HL-60 (cell line): ENCODE measurements at regions not wholly inside any gene's neighbourhood (a gene's known extent, or its start where the extent isn't known, plus 50 kb on each side); places are given as distances from the start of the nearest gene placed in this dataset.

Source experiments
- DNase-seq, 2 experiments: peaks; one replicate each; pipeline ENCODE4 v3.0.0-alpha.2; 2010 to 2020; ENCODE audit warnings: low read depth in 1 of 2, low spot score in 1 of 2
- H3K27ac ChIP-seq: fragments of 250-450 bp; sonication (Bioruptor Pico); replicated peaks from 2 replicates; pipeline ENCODE4 v1.5.1; 2020; ENCODE audit warnings: mild to moderate bottlenecking, moderate library complexity
- H3K27me3 ChIP-seq: fragments of 250-450 bp; sonication (Bioruptor Pico); 2 replicates; pipeline ENCODE4 v1.5.1; 2021; ENCODE audit warnings: mild to moderate bottlenecking, moderate library complexity; ENCODE audit not compliant: insufficient read depth, poor library complexity, severe bottlenecking
- H3K4me3 ChIP-seq: replicated peaks from 2 replicates; pipeline ENCODE4 v1.5.1; 2011; ENCODE audit warnings: mild to moderate bottlenecking, control low read depth, low read length; ENCODE audit not compliant: insufficient read depth
- GABPA ChIP-seq: IDR thresholded peaks from 2 replicates; pipeline ENCODE4 v1.6.1; 2012; ENCODE audit warnings: low read depth
- POLR2AphosphoS5 ChIP-seq: IDR thresholded peaks from 2 replicates; pipeline ENCODE4 v1.6.1; 2012; ENCODE audit warnings: low read depth
- SPI1 ChIP-seq: IDR thresholded peaks from 2 replicates; pipeline ENCODE4 v1.6.1; 2012; ENCODE audit warnings: low read depth, mild to moderate bottlenecking, borderline replicate concordance
- TF ChIP-seq, protein P1 (sequence below): IDR thresholded peaks from one replicate; pipeline ENCODE4 v1.5.1; 2011; ENCODE audit warnings: low read length, control low read depth, inconsistent platforms; ENCODE audit not compliant: insufficient read depth
- TF ChIP-seq, protein P2 (sequence below): IDR thresholded peaks from 2 replicates; pipeline ENCODE4 v1.6.1; 2012; ENCODE audit warnings: low read depth; ENCODE audit not compliant: insufficient replicate concordance

DNA sequence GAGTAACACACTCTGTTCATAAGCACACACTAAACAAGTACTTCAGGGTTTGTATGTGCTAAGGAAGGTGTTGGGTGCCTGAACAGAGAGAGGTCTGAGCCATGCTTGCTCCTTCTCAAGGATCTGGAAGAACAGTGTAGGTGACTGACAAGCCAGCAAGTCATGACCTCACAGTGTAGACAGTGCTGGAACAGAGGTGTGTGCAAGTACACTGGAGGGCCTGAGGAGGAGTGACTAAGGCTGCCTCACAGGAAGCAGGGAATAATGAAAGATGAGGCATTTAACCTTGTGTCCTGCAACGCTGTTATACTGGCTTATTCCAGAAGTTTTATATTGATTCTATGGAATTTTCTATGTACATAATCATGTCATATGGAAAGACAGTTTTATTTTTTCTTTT, 83.9 kb downstream of the TMEM174 start:
- TF ChIP-seq, protein P1, sequence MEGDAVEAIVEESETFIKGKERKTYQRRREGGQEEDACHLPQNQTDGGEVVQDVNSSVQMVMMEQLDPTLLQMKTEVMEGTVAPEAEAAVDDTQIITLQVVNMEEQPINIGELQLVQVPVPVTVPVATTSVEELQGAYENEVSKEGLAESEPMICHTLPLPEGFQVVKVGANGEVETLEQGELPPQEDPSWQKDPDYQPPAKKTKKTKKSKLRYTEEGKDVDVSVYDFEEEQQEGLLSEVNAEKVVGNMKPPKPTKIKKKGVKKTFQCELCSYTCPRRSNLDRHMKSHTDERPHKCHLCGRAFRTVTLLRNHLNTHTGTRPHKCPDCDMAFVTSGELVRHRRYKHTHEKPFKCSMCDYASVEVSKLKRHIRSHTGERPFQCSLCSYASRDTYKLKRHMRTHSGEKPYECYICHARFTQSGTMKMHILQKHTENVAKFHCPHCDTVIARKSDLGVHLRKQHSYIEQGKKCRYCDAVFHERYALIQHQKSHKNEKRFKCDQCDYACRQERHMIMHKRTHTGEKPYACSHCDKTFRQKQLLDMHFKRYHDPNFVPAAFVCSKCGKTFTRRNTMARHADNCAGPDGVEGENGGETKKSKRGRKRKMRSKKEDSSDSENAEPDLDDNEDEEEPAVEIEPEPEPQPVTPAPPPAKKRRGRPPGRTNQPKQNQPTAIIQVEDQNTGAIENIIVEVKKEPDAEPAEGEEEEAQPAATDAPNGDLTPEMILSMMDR = no peak
- TF ChIP-seq GABPA (no peak), SPI1 (no peak), POLR2AphosphoS5 (no peak)
- TF ChIP-seq, protein P2, sequence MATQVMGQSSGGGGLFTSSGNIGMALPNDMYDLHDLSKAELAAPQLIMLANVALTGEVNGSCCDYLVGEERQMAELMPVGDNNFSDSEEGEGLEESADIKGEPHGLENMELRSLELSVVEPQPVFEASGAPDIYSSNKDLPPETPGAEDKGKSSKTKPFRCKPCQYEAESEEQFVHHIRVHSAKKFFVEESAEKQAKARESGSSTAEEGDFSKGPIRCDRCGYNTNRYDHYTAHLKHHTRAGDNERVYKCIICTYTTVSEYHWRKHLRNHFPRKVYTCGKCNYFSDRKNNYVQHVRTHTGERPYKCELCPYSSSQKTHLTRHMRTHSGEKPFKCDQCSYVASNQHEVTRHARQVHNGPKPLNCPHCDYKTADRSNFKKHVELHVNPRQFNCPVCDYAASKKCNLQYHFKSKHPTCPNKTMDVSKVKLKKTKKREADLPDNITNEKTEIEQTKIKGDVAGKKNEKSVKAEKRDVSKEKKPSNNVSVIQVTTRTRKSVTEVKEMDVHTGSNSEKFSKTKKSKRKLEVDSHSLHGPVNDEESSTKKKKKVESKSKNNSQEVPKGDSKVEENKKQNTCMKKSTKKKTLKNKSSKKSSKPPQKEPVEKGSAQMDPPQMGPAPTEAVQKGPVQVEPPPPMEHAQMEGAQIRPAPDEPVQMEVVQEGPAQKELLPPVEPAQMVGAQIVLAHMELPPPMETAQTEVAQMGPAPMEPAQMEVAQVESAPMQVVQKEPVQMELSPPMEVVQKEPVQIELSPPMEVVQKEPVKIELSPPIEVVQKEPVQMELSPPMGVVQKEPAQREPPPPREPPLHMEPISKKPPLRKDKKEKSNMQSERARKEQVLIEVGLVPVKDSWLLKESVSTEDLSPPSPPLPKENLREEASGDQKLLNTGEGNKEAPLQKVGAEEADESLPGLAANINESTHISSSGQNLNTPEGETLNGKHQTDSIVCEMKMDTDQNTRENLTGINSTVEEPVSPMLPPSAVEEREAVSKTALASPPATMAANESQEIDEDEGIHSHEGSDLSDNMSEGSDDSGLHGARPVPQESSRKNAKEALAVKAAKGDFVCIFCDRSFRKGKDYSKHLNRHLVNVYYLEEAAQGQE = no peak
- no peak overlapping the region for H3K27ac ChIP-seq

GRCh38 chr5:73256462-73256861, 83.5 kb downstream of the TMEM174 start:
- TF ChIP-seq, protein P1 = no peak
- TF ChIP-seq SPI1 = peak; percentile 79
- no peak for TF ChIP-seq GABPA
- TF ChIP-seq POLR2AphosphoS5 = no peak
- TF ChIP-seq, protein P2 = no peak
- Histone ChIP-seq H3K27me3 (no peaks in the 10 kb centered on the region), H3K27ac (no peak overlapping the region), H3K4me3 (no peak overlapping the region)
- no peak for DNase-seq

More for the DNA sequence above, 83.9 kb downstream of the TMEM174 start:
- Histone ChIP-seq H3K27me3 (no peaks in the 10 kb centered on the region), H3K4me3 (no peak overlapping the region)
- no peak for DNase-seq

- H3K27ac ChIP-seq = no peak overlapping the region
- DNase-seq = no peak
Observed at GRCh38 chr5:73256012-73256411, 83.0 kb downstream of the TMEM174 start.

More at GRCh38 chr5:73256012-73256411, 83.0 kb downstream of the TMEM174 start:
- H3K4me3 ChIP-seq = no peak overlapping the region
- TF ChIP-seq, protein P1 = no peak
- TF ChIP-seq GABPA (no peak), POLR2AphosphoS5 (no peak), SPI1 (no peak)
- H3K27me3 ChIP-seq = no peaks in the 10 kb centered on the region
